ENCODE measurements at regions not wholly inside any gene's neighbourhood (a gene's known extent, or its start where the extent isn't known, plus 50 kb on each side); places are given as distances from the start of the nearest gene placed in this dataset.
"Not testable (repeated sequence)": the region's sequence is repeated elsewhere in the genome, so short reads cannot be mapped to it uniquely, and the experiment has no call there.

- DNase-seq (ENCODE audit: low read depth in 1 of 2, low spot score in 1 of 2) = no peak
Measured at GRCh38 chr13:62793850-62794249, 1378.2 kb upstream of the PCDH20 start.

DNA sequence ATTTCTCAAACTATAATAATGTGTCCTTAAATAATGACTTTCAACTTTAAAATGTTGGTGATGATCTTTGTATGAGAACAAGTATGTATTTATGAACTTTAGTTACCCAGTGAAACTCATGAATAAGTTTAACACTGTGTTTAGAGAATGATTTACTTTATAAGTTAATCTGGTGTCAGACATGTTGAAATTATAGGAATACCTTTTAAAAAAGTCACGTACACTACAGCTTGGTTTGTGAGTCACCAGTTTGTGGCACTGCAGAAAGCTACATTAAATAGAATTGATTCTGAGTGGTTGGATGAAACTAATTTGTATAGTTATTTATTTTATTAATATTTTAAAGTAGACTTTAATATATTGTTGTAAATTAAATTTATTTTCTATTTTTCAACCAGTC, 1366.2 kb upstream of the PCDH20 start:
- no peak for DNase-seq (ENCODE audit: low read depth in 1 of 2, low spot score in 1 of 2)

- DNase-seq (ENCODE audit: low read depth in 1 of 2, low spot score in 1 of 2) = no peak
Measured at GRCh38 chr13:62779161-62779560, 1363.5 kb upstream of the PCDH20 start.

- DNase-seq (ENCODE audit: low read depth in 1 of 2, low spot score in 1 of 2) = no peak
Measured at GRCh38 chr13:62767473-62767872, 1351.8 kb upstream of the PCDH20 start.

DNA sequence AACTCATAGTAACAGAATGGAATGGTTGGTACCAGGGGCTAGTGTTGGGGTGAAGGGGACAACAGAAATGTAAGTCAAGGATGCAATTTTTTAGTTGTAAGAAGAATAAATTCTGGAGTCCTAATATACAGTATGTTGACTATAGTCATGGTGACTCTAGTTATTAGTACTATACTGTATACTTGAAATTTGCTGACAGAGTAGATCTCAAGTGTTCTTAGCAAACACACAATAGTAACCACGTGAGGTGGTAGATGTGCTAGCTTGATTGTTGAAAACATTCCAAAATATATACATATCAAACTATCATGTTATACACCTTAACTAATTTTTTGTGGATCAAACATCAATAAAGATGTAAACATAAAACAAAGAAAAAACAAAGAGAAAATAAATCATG, 1345.1 kb upstream of the PCDH20 start:
- DNase-seq (ENCODE audit: low read depth in 1 of 2, low spot score in 1 of 2) = no peak

GRCh38 chr13:62747629-62748028, 1332.0 kb upstream of the PCDH20 start:
- DNase-seq (ENCODE audit: low read depth in 1 of 2, low spot score in 1 of 2) = no peak

DNA sequence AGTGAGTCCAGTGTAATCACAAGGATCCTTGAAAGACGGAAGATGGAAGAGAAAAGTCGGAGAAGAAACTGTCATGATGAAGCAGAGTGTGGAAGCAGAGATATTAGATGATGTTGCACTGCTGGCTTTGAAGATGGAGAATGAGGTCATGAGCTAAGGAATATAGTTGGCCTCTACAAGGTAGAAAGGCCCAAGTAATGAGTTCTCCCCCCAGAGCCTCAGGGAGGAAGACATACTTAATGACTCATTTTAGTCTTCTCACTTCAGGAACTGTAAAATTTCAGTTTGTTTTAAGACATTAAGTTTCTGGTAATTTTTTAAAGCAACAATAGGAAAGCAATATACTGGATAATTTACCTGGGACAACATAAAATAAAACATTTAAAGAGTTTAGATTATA, 1331.5 kb upstream of the PCDH20 start:
- DNase-seq (ENCODE audit: low read depth in 1 of 2, low spot score in 1 of 2) = no peak

- DNase-seq (ENCODE audit: low read depth in 1 of 2, low spot score in 1 of 2) = not testable (repeated sequence)
Measured at GRCh38 chr13:62729746-62730145, 1314.1 kb upstream of the PCDH20 start.

DNA sequence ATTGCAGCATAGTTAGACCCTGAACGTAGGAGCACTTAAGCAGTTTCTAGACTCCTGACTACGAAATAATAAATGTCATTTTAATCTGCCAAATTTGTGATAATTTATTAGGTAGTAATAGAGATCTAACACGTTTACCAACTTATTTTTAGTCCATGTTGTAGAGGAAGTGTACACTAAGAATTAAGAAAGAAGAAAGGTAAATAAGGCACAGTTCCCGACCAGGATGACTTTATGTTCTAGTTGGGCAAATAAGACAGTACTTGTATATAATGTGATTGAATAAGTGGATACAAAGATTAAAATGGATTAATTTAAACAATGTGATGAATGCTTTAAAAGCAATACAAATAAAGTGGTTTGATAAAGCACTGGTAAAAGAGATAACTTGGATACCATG, 1306.2 kb upstream of the PCDH20 start:
- no peak for DNase-seq (ENCODE audit: low read depth in 1 of 2, low spot score in 1 of 2)

DNA sequence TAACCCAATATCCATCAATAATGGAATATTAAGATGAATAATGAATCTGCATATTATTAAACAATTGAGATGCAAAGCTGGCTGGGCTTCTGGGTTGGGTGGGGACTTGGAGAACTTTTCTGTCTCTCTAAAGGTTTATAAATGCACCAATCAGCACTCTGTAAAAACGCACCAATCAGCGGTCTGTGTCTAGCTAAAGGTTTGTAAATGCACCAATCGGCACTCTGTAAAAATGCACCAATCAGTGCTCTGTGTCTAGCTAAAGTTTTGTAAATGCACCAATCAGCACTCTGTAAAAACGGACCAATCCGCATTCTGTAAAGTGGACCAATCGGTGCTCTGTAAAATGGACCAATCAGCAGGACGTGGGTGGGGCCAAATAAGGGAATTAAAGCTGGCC, 1296.3 kb upstream of the PCDH20 start:
- DNase-seq (ENCODE audit: low read depth in 1 of 2, low spot score in 1 of 2) = not testable (repeated sequence)

GRCh38 chr13:62710787-62711186, 1295.1 kb upstream of the PCDH20 start:
- DNase-seq (ENCODE audit: low read depth in 1 of 2, low spot score in 1 of 2) = no peak

DNA sequence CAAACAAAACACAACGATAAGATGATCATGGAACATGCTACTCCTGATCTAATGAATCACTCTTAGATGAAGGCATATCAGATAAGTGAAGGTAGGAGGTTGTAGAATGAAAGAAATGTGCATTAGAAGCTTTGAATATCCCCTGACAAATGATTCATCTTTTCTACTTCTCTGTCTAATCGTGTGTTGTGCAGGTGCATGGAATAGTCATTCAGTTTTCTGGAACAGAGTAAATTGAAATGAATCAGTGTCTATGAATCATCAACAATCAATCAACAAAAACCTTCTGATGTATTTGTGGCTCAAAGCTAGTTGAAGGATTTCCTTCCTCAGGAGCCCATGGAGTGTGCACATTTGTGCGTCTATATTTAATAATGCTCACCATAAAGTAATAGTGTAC, 1290.4 kb upstream of the PCDH20 start:
- DNase-seq (ENCODE audit: low read depth in 1 of 2, low spot score in 1 of 2) = no peak

DNA sequence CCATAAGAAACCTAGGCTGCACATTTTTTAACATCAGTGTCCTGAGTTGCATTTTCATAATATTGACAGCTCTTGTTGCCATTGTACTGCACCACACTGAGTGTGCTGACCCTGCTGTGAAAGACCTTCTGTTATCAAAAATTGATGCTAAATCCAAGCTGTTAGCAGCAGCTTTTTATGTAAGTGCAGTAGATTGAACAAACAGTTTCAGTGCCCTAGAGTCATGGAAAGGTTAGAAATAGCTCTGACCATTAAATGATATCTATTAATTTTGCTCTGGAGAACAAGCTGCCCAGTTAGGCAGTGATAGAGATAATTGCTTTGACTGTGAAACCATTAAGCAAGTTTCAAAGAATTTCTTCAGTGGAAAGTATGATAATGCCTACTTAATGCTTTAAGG, 1289.2 kb upstream of the PCDH20 start:
- no peak for DNase-seq (ENCODE audit: low read depth in 1 of 2, low spot score in 1 of 2)

- no peak for DNase-seq (ENCODE audit: low read depth in 1 of 2, low spot score in 1 of 2)
Measured at GRCh38 chr13:62702502-62702901, 1286.9 kb upstream of the PCDH20 start.

DNA sequence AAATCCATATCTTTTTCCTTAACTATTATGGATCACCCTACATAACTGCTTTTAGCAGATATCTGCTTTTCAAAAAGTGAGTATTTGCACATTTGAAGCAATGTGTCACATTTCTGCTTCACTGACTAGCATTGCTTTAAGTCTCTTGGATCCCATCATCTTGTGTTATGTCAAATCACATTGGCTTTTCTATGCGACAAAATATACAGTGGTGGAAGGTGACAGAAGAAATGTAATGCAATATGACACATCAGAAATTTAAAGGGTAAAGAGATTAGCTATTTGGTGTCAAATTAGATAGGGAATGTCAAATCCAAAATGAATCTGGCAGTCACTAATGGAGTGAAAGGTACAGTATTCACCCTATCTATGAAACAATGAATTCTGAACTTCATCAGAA, 1282.1 kb upstream of the PCDH20 start:
- DNase-seq (ENCODE audit: low read depth in 1 of 2, low spot score in 1 of 2) = no peak

GRCh38 chr13:62696490-62696889, 1280.8 kb upstream of the PCDH20 start:
- no peak for DNase-seq (ENCODE audit: low read depth in 1 of 2, low spot score in 1 of 2)

- no peak for DNase-seq (ENCODE audit: low read depth in 1 of 2, low spot score in 1 of 2)
Measured at GRCh38 chr13:62687732-62688131, 1272.1 kb upstream of the PCDH20 start.

GRCh38 chr13:62684359-62684758, 1268.7 kb upstream of the PCDH20 start:
- no peak for DNase-seq (ENCODE audit: low read depth in 1 of 2, low spot score in 1 of 2)

- no peak for DNase-seq (ENCODE audit: low read depth in 1 of 2, low spot score in 1 of 2)
Measured at GRCh38 chr13:62682788-62683187, 1267.1 kb upstream of the PCDH20 start.

DNA sequence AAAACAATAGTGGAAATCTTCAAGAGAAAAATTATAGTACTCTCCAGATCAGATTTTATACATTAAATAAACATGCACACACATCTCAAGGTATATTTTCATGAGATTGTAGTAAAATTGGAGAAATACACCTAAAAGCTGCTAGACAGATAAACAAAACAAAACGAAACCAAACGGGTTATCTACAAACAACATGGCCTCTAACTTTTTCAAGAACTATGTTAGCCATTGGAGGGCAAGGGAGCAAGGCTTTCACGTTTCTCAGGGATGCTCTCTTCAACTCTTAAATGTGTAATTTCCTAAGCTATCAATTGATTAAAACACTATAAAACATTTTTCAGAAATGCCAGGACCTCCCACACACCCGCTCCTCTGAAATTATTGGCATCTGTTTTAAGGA, 1262.4 kb upstream of the PCDH20 start:
- DNase-seq (ENCODE audit: low read depth in 1 of 2, low spot score in 1 of 2) = no peak

DNA sequence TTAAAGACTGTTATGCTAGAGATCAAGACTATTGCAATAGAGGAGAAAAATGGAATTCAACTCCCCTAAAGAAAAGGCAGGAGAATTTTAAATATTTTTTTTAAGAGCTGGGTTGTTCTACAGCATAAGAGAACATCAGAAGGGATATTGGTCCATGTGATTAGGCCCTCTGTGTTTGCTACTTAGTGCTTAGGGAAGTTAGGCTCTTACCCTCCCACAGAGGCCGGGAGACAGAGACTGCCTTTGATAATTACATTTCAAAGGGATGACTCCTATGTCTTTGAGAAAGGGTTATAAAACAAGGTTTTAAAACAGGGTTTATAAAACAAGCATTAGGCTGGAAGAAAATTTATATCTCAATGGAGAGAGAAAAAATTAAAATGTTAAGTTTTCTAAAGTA, 1248.1 kb upstream of the PCDH20 start:
- no peak for DNase-seq (ENCODE audit: low read depth in 1 of 2, low spot score in 1 of 2)

DNA sequence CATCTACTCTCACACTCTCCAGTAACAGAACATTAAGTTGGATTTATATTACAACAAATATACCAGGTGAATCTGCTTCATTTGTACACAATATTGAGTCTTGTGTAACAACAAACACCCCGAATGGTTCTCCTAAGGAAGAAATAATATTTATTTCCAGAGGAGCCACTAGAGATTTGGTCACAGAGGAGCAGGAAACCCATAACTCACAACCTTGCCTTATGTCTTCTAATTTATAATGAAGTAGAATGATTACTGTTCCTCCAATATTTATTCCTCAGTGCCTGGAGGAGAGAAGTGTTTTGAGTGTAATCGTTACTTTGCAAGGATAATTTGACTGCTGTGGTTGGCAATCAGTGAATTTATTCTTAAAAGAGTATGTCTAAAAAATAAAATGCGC, 1243.7 kb upstream of the PCDH20 start:
- DNase-seq (ENCODE audit: low read depth in 1 of 2, low spot score in 1 of 2) = no peak

DNA sequence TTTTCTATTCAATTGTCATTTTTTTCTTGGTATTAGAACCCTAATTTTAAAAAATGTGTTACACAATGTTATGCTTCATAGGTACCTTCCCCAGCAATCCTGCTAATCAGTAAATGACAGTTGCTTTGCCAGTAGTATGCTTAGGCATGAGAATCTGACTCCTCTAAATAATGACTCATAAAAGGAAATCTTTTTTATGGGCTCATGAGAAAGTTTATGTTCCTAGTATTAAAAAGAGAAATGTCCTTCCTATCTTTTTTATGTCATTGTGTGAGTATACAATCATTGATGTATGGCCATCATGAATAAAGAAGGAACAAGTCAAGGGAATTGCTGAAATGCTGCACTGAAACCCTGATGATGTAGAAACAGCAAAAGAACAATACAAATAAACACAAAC, 1237.7 kb upstream of the PCDH20 start:
- no peak for DNase-seq (ENCODE audit: low read depth in 1 of 2, low spot score in 1 of 2)

- no peak for DNase-seq (ENCODE audit: low read depth in 1 of 2, low spot score in 1 of 2)
Measured at GRCh38 chr13:62643799-62644524, 1228.3 kb upstream of the PCDH20 start.

Data from activated CD4-positive, alpha-beta T cell treated with anti-CD3 and anti-CD28 coated beads, Interleukin-2, amount 50 U/mL, for 24 hours (primary cell).